ENCODE measurements at regions not wholly inside any gene's neighbourhood (a gene's known extent, or its start where the extent isn't known, plus 50 kb on each side); places are given as distances from the start of the nearest gene placed in this dataset.

DNA sequence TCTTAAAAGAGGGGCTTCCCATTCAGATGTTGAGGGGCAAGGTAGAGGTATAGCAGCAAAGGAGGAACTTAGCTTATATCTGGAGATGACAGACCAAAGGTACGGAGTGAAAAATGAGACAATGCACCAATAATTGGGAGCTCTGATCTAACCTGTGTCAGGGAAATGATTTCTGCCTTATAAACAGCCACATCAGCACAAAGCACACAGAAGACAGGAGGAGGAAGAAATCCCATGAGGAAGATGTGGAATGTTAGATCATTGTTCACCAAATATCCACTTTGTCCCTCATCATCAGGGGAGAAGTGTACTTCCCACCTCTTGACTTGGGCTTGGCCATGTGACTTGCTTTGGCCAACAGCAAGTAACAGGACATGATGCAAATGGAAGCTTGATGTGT is 93.7 kb upstream of the WSCD2 start:
- no peak for DNase-seq (ENCODE audit: low read depth)

DNA sequence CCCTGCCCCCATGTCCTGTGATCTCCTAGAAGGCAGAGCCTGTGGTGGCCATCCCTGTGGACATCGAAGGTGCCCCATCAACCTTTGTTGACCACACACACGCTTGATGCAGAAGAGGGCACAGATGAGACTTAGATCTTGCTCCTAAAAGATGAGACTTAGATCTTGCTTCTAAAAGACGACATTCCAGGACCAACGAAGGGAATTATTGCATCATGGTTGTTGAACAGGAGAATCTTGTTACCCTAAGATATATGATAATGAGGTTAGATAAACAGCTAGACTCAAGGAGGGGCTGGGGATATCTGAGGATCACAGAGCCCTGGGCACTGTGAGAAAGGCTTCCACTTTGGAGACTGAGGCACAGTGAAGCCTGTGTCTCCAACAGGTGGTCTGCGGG is 91.1 kb upstream of the WSCD2 start:
- no peak for DNase-seq (ENCODE audit: low read depth)

DNA sequence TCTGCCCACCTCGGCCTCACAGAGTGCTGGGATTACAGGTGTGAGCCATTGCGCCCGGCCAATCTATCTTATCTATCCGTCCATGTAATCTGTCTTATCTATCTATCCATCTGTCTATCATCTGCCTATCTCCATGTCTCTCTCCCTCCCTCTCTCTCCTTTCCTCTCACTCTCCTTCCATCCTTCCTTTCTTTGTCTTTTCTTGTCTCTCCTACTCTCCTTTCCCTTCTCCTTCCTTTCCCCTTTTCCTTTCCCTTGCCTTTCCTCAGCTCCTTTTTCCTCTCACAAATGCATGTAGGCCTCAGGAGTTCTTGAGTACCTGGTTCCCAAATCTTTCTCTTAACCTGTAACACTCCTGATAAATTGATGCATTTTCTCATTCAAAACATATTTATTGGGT is 89.3 kb upstream of the WSCD2 start:
- DNase-seq (ENCODE audit: low read depth), result no peak

DNA sequence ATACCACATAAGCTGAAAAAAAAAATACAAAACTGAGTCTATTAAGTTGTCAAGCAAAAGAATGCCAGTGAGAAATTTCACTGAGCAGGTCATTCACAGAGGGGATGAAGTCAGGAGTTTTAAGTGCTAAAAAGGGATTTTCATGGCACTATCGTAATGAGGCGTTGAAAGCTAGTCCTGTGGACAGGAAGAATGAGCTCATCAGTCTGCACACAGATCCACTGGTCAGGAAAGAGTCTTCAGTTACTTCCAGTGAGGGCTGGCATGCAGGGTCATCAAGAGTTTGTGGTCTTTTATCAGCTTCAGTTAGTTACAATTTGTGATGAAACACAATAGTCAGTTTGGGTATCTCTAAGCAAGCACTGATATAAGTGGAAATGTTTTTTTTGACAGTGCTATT is 88.1 kb upstream of the WSCD2 start:
- DNase-seq (ENCODE audit: low read depth), result peak; percentile 80

GRCh38 chr12:108043286-108043685 is 85.8 kb upstream of the WSCD2 start:
- no peak for DNase-seq (ENCODE audit: low read depth)

GRCh38 chr12:108043750-108044533 is 85.1 kb upstream of the WSCD2 start:
- no peak for DNase-seq (ENCODE audit: low read depth)

DNA sequence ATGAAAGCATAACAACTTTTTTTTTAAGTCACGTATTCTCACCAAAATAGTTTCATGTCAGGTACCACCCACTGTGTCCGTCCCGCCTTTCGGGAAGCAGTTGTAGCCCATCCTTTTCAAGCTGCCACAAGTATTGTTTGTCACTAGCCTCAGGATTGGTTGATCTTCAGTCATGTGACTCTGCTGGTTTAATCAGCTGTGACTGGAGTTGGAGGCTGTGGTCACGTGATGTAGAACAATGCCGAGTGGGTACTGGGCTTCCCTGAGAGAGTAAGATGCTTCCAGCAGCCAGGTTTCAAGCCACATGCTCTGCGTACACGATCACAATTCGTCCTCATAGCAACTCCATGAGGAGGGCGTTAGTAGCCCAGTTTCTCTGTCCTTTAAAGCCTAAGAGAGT is 83.0 kb upstream of the WSCD2 start:
- DNase-seq (ENCODE audit: low read depth), result peak; percentile 47

- peak; percentile 14 for DNase-seq (ENCODE audit: low read depth)
These were observed 82.4 kb upstream of the WSCD2 start for GRCh38 chr12:108046650-108047049.

GRCh38 chr12:108047071-108047550 is 82.0 kb upstream of the WSCD2 start:
- DNase-seq (ENCODE audit: low read depth), result no peak

DNA sequence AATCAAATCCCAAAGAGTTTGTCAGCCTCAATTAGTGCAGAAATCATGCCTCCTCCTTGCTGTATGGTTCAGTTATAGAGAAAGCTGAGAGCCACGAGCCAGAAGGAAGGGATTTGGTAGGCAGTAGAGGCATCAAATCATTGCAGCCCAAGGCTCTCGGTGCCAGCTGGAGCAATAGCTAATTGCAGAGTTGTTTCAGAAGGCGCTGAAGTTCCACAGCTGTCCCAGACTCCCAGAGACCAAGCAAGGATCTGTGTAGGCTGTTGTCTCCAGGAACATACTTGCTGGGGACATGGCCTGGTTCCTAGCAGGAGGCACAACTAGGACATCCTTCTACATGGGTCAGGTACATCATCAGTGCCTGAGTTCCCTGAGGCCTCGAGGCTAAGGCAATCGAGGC is 80.4 kb upstream of the WSCD2 start:
- no peak for DNase-seq (ENCODE audit: low read depth)

GRCh38 chr12:108050696-108051095 is 78.4 kb upstream of the WSCD2 start:
- DNase-seq (ENCODE audit: low read depth), result no peak

- no peak for DNase-seq (ENCODE audit: low read depth)
These were observed 76.8 kb upstream of the WSCD2 start for GRCh38 chr12:108052260-108052659.

DNA sequence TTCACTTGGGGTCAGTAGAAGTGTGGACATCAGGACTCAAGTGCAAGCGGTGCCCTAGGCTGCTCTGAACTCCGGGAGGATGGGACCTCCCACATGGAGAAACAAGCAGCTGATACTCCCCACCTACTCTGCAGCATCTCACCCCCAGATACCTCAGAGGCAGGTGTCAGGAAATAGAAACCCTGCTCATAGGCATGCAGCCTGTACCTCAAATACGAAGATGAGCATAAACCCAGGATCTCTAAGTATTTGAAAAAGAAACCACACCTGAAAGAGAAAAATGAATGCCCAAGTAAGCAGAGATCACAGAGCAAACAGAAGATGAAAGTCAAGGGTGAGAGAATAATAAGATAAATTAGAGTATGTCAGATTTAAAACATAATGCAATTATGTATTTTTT is 75.6 kb upstream of the WSCD2 start:
- DNase-seq (ENCODE audit: low read depth), result no peak

- no peak for DNase-seq (ENCODE audit: low read depth)
These were observed 74.6 kb upstream of the WSCD2 start for GRCh38 chr12:108054496-108054895.

DNA sequence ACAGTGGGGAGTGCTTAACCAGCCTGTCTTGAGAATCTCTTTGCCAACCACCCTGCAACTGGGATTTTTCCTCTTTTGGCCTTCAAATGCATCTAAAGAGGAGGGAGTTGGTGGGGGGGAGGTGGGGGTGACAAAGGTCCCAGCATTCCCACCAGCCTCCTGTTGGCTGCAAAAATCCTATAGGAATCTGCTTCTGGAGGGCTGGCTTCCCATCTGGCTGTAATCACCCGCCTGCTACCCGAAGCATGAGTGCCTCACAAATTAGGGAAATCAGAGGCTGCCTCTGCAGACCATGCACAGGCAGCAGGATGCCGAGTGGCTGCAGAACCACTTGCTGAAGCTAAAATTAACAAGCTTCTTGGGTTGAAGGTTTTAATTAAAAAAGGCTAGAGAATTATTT is 73.9 kb upstream of the WSCD2 start:
- no peak for DNase-seq (ENCODE audit: low read depth)

- DNase-seq (ENCODE audit: low read depth), result no peak
These were observed 69.0 kb upstream of the WSCD2 start for GRCh38 chr12:108060067-108060466.

- DNase-seq (ENCODE audit: low read depth), result peak; percentile 25
These were observed 68.2 kb upstream of the WSCD2 start for GRCh38 chr12:108060903-108061302.

GRCh38 chr12:108063192-108063591 is 65.9 kb upstream of the WSCD2 start:
- peak; percentile 27 for DNase-seq (ENCODE audit: low read depth)

DNA sequence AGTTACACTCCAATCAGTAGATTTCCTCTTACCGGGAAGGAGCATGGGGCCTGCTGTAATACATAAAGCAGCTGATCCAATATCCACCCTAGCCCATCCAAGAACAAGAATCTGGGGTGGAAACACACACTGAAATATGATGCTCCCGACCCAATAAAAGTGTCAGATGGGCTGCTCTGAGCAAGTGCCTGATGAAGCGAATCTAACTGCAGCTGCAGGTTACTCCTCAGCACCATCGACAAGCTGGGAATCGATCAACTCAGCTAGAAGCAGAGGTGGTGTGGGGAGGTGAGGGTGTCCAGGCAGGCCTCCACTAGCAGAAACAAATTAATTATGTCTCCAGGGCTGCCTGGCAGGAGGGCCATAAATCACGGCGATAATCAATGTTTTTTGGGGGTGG is 64.0 kb upstream of the WSCD2 start:
- DNase-seq (ENCODE audit: low read depth), result no peak

DNA sequence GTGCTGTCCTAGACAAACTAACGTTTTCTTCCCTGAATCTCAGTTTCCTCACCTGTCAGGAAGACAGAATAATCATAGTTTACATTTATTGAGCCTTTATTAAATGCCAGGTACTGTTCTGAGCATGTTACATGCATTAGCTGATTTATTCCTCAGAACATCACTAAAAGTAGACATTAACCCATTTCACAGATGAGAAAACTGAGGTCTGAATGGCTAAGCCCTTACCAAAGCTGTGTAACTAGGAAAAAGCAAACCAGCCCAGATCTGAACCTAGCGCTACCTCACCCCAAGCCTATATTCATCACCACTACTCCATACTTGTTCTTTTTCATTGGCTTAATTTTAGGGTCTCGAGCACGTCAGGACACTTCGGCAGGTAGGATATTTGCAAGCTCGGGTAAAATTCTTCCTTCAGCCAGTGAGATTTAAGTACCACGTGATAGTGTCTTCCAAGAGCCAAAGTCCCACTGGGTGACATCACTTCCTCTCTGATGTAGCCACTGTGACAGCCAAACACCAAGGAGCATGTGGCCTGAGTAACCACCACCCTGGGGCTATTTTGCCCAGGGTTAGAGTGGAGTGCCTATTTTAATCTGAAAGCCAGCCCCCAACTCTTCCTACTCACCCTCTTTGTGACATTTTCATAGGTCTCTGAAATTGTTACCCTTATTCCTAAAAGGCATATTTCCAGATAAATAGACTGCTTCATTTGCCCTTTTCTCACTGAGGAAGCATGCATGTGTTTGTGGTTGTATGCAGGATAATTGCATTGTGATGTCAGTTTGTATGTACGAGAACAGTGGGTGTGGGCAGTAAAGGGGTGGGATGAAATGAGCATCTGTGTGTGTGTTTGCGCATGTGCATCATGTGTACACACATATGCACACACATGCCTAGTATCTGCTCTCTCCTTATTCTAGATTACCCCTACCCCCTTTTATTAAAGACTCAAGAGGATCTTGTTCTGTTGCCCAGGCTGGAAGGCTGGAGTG is 62.2 kb upstream of the WSCD2 start:
- DNase-seq (ENCODE audit: low read depth), result peak; percentile 62

- no peak for DNase-seq (ENCODE audit: low read depth)
These were observed 59.4 kb upstream of the WSCD2 start for GRCh38 chr12:108069651-108070165.

GRCh38 chr12:108075561-108075960 is 53.5 kb upstream of the WSCD2 start:
- no peak for DNase-seq (ENCODE audit: low read depth)

DNA sequence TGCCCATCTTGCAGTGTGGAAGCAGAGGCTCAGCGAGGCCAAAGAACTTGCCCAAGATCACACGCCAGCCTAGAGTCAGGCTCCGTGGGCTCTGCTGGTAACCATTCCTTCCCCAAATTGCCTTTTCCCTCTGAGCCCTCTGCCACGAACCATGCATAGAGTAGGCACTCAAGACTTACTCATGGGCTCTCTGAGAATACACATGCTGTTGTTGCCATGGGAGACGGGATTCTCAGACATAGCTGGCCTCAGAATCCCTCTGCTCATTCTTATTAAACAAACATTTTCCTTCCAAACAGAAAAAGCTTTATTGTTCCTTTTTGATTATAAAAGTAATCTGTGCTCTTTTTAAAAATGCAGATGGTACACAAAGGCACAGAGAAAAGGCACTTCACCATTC is 52.5 kb upstream of the WSCD2 start:
- DNase-seq (ENCODE audit: low read depth), result no peak
